HG02981 (cell line): ENCODE measurements at regions not wholly inside any gene's neighbourhood (a gene's known extent, or its start where the extent isn't known, plus 50 kb on each side); places are given as distances from the start of the nearest gene placed in this dataset.

ENCODE experiments used
- ATAC-seq: cut with Tn5 transposase; IDR thresholded peaks from one replicate; pipeline ENCODE4 v1.9.1; 2021; ENCODE audit warnings: mild to moderate bottlenecking, moderate library complexity; ENCODE audit not compliant: unreplicated experiment

DNA sequence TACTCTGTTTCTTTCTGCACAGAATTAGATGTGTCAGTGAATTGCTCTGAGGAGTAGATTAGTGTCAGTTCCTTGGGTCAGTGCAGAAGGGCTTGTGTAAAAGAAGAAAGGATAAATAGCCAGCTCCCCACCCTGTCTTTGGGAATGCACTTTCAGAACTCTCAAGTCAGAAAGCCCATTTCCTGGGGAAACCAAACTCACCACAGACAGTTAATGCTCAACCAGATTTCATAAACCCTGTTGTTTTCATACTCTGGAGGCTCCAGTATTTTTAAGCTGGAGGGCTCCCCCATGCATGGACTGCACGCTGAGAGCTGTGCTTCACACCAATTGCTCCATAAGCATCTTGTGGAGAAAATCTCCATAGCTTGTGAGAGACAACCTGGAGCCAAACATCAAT is 449.7 kb downstream of the CDH26 start:
- ATAC-seq, result no peak

DNA sequence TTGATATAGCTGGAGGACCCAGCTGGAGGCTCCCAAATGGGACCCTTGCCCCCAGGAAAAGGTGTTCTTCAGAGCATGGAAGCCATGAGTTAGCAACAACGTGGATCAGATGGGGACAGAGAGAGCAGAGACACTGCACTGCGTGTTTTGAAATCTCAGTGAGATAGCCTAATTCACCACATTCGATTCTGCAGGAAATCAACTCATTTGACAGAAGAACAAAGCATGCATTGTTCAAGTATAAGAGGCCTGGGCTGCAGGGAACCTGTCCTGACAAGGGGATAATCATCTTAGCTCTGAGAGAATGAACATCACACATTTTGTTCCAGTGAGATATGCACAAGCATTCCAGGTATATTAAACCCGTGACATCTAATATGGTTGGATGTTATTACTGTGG is 450.2 kb downstream of the CDH26 start:
- ATAC-seq, result no peak

DNA sequence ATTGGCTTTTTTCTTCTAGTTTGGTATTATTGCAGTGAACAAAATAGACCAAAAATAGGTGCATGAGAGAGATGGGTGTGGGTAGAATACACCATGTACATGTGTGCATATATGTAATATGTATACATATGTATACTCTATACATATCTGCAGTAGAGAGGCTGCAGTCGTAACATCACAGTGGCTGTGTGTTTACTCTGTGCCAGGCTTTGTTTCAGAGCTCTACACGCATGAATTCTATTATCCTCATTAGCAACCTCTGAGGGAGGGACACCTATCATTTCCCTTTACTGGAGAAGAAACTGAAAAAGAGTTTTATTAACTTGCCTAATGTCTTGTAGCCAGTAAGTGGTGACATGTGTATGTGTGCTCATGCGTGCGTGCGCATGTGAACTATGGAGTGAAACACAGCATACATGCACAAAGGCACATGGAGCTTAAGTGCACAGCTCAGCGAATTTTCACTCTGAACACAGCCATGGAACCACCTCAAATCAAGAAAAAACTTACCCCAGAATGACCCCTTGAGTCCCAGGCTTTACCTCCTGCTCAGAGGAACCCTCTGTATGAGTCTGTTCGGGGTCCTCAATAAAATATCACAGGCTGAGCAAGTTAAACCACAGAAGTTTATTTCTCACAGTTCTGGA is 452.5 kb downstream of the CDH26 start:
- no peak for ATAC-seq

- ATAC-seq, result no peak
These were observed 453.6 kb downstream of the CDH26 start for GRCh38 chr20:60411813-60412212.

GRCh38 chr20:60420676-60421229 is 462.5 kb downstream of the CDH26 start:
- no peak for ATAC-seq

- no peak for ATAC-seq
These were observed 464.6 kb downstream of the CDH26 start for GRCh38 chr20:60422848-60423247.

- ATAC-seq, result no peak
These were observed 466.2 kb downstream of the CDH26 start for GRCh38 chr20:60424267-60424902.

GRCh38 chr20:60427516-60427915 is 469.3 kb downstream of the CDH26 start:
- ATAC-seq, result no peak

- no peak for ATAC-seq
These were observed 470.4 kb downstream of the CDH26 start for GRCh38 chr20:60428651-60429050.

DNA sequence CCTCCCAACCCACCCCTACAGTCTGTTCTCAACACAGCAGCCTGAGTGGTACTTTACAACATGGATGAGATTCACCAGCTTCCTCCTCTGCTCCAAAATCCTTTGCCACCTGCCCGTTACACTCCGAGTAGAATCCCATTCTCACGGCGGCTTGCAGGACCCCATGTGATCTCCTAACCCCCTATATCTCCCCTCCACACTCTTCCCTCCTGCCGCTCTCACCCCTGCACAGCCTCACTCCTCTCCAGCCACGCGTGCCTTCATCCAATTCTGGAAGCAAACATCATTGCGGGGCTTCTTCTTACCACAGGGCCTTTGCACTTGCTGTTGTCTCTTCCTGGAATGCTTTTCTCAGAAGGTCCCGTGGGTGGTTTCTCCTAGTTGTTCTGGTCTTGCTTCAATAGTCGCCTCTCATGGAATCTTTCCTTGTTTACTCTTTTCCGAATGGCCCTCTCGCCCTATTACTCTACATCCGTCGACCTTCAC is 472.3 kb downstream of the CDH26 start:
- ATAC-seq, result no peak

DNA sequence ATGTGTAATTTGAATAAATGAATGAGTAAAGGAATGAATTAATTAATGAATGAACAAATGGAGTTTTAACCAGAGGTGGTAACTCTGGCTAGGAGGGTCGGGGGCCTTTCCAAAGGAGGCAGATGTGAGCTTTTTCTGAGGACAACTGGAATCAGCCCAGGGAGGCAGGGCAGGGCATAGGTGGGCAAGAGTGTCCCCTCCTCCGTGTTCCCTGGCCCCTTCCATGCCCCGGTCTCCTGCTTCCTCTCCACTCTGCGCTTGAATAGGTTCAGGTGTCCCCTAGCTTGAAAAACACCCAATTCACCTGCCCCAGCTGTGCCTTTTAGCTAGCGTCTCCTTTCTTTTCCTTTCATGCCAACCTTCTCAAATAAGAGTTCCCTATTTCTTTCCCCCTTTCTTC is 473.1 kb downstream of the CDH26 start:
- ATAC-seq, result no peak

DNA sequence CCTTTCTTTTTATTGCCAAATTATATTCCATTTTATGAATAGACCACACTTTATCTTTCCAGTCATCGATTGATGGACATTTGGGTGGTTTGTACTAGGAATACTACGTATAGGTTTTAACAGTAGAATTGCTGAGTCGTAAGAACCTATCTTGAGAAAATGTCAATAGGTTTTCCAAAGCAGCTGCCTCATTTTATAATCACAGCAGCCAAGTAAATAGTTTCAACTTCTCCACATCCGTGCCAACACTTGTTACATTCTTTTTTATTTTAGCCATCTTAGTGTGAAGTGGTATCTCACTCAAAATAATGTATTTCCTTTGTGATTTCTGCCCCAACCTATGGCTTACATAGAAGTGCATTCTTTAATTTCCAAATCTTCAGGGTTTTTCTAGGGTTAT is 479.2 kb downstream of the CDH26 start:
- ATAC-seq, result no peak

DNA sequence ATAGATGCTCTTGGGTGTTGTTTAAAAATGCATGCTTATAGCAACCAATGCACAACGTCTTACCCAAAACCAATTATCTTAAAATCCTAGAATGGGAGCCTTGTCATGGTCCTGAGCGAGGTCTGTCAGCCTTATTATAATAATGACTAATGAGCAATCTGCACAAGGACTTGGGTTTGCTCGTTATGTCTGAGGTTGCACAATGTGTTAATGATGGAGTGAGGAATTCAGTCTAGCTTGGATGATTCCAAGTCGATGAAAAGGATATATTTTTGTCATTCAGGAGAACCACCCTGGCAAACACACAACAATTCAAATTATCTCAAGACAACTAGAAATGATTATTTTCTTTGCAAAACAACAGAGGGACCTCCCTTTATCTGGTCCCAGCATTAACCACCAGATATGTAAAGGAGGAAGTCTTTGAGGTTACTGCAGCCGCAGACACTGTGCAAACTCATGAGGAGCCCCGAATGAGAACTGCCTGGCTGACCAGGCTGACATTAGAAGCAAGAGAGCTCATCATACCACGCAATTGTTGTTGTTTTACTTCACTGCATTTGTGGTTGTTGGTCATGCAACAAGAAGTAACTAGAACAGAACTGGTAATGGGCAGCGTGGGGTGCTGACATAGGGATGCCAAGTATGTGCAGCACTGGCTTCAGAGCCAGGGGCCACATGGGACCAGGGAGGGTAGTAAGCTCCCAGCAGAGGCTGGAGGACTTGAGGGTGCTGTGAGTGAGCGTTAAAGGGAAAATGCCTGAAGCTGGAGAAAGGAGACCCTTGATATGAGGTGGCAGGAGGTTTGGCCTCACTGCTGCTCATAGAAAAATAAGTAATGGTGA is 488.3 kb downstream of the CDH26 start:
- ATAC-seq, result no peak

DNA sequence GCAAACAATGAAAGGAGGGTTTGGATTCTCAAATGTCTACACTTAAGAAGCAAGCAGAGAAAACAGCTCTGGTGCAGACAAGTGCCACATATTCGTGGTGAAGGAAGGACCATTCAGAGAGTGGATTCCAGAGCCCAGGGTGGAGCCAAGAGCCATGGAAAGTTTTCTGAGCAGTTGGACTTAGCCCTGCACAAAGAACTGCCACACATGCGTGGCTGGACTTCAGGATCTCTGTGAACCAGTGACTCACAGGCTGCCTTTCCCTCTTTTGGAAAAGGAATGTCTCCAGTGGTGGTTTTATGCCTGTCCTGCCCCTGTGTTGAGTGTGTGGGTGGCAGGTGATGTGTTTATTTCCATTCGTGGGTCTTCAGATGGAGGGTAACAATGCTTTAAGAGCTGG is 489.5 kb downstream of the CDH26 start:
- ATAC-seq, result no peak

- ATAC-seq, result no peak
These were observed 495.4 kb downstream of the CDH26 start for GRCh38 chr20:60453388-60454246.

DNA sequence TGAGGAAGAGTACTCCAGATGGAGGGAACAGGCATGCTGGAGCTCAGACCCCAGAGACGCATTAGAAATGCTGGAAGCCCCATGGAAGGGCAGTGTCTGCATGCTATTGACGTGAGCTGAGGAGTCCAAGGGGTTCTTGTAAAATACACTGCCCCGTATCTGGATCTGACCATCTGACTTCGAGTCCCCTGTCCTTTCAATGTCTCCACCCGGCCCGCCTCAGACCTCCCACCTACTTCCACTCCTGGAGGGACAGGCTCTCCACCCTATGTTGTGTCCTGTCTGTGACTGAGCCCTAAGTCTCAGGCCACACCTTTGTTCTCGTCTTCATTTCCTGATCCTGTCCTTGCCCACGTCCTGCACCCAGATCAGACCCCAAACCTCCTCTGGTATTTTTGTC is 496.3 kb downstream of the CDH26 start:
- ATAC-seq, result no peak

DNA sequence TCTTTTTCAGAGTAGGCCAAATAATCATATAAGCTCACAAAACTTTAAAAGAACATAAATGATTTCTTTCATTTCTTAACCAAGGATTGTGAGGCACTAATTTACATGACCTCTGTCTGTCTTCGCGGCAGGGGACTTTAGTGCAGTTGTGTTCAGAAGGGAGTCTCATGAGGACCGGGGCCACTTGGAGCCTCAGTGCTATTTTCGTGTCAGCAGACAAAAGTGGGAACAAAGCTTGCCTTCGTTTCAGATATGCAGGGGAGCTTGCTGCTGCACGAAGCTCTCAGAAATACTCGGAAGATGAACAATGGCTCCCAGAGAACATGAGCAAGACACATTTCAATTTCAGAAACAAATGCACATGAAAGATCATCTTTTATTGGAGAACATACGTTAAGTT is 497.0 kb downstream of the CDH26 start:
- ATAC-seq, result no peak

GRCh38 chr20:60459212-60459611 is 501.0 kb downstream of the CDH26 start:
- ATAC-seq, result no peak

- no peak for ATAC-seq
These were observed 503.8 kb downstream of the CDH26 start for GRCh38 chr20:60461993-60462392.

DNA sequence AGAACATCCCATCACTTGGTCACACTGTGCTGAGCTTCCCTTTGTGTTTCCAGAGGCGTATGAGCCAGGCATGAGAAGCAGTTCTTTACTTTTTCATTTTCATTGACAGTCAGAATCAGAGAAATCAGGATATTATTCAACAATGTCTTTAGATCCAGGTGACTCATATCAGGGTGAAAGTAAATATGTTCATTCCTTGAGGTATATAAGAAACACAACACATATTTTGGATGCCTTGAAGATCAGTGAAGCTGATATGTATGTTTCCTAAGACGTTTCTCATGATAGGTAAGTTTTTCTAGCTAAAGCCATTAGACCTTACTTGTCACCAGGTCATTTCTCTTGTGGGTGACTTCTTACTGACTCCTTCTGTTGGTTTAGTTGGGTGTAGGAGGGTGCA is 505.6 kb downstream of the CDH26 start:
- ATAC-seq, result no peak

- no peak for ATAC-seq
These were observed 507.2 kb downstream of the CDH26 start for GRCh38 chr20:60465439-60465838.
